HEK293 (cell line): ENCODE measurements at regions not wholly inside any gene's neighbourhood (a gene's known extent, or its start where the extent isn't known, plus 50 kb on each side); places are given as distances from the start of the nearest gene placed in this dataset.

ENCODE experiments used
- BCL11B ChIP-seq: fragments of 450-650 bp; formaldehyde crosslinking; IDR thresholded peaks from 2 replicates; pipeline ENCODE4 v1.5.1; 2016; ENCODE audit warnings: low read depth, missing biosample characterization, missing genetic modification characterization
- GLI2 ChIP-seq: fragments of 450-650 bp; formaldehyde crosslinking; IDR thresholded peaks from 2 replicates; pipeline ENCODE4; 2017; ENCODE audit warnings: missing biosample characterization, missing genetic modification characterization, low read depth, borderline replicate concordance
- HOXC10 ChIP-seq: sonication (generic); formaldehyde crosslinking; IDR thresholded peaks from 2 replicates; pipeline ENCODE4 v1.8.1; 2023; ENCODE audit warnings: mild to moderate bottlenecking, missing genetic modification reagents
- KLF16 ChIP-seq: fragments of 450-650 bp; formaldehyde crosslinking; IDR thresholded peaks from 2 replicates; pipeline ENCODE4 v1.5.1; 2017; ENCODE audit warnings: missing biosample characterization, missing genetic modification characterization
- MZF1 ChIP-seq: fragments of 450-650 bp; formaldehyde crosslinking; IDR thresholded peaks from 2 replicates; pipeline ENCODE4 v1.5.1; 2017; ENCODE audit warnings: missing biosample characterization, missing genetic modification characterization, borderline replicate concordance
- OSR2 ChIP-seq: fragments of 450-650 bp; formaldehyde crosslinking; IDR thresholded peaks from 2 replicates; pipeline ENCODE4 v1.5.1; 2016; ENCODE audit warnings: missing biosample characterization, missing genetic modification characterization
- REPIN1 ChIP-seq: fragments of 450-650 bp; formaldehyde crosslinking; IDR thresholded peaks from 2 replicates; pipeline ENCODE4 v1.5.1; 2017; ENCODE audit warnings: missing biosample characterization, missing genetic modification characterization, low read depth
- TCF7L2 ChIP-seq: IDR thresholded peaks from 2 replicates; pipeline ENCODE4 v1.6.1; 2011; ENCODE audit warnings: low read depth, mild to moderate bottlenecking, inconsistent platforms, low read length, moderate library complexity, borderline replicate concordance
- ZBTB48 ChIP-seq: fragments of 450-650 bp; formaldehyde crosslinking; IDR thresholded peaks from 2 replicates; pipeline ENCODE4 v1.5.1; 2016; ENCODE audit warnings: missing biosample characterization, missing genetic modification characterization
- ZNF114 ChIP-seq: fragments of 450-650 bp; formaldehyde crosslinking; IDR thresholded peaks from 2 replicates; pipeline ENCODE4 v1.5.0; 2017; ENCODE audit warnings: missing biosample characterization, missing genetic modification characterization
- ZNF138 ChIP-seq: fragments of 450-650 bp; formaldehyde crosslinking; IDR thresholded peaks from 2 replicates; pipeline ENCODE4 v1.5.1; 2016; ENCODE audit warnings: missing biosample characterization, missing genetic modification characterization, borderline replicate concordance
- ZNF140 ChIP-seq: fragments of 450-650 bp; formaldehyde crosslinking; IDR thresholded peaks from 2 replicates; pipeline ENCODE4 v1.5.1; 2016; ENCODE audit warnings: missing biosample characterization, missing genetic modification characterization
- ZNF174 ChIP-seq: fragments of 450-650 bp; formaldehyde crosslinking; IDR thresholded peaks from 2 replicates; pipeline ENCODE4 v1.5.0; 2017; ENCODE audit warnings: missing biosample characterization, mild to moderate bottlenecking, missing genetic modification characterization
- ZNF175 ChIP-seq: fragments of 450-650 bp; formaldehyde crosslinking; IDR thresholded peaks from 2 replicates; pipeline ENCODE4 v1.5.1; 2016; ENCODE audit warnings: missing biosample characterization, missing genetic modification characterization
- ZNF202 ChIP-seq: fragments of 450-650 bp; formaldehyde crosslinking; IDR thresholded peaks from 2 replicates; pipeline ENCODE4 v1.5.1; 2016; ENCODE audit warnings: missing biosample characterization, missing genetic modification characterization, borderline replicate concordance
- ZNF24 ChIP-seq: fragments of 450-650 bp; formaldehyde crosslinking; IDR thresholded peaks from 2 replicates; pipeline ENCODE4 v1.5.1; 2016; ENCODE audit warnings: missing biosample characterization, missing genetic modification characterization
- ZNF311 ChIP-seq: fragments of 450-650 bp; formaldehyde crosslinking; IDR thresholded peaks from 2 replicates; pipeline ENCODE4 v1.5.1; 2017; ENCODE audit warnings: missing biosample characterization, missing genetic modification characterization, borderline replicate concordance
- ZNF404 ChIP-seq: fragments of 450-650 bp; formaldehyde crosslinking; IDR thresholded peaks from 2 replicates; pipeline ENCODE4 v1.5.1; 2017; ENCODE audit warnings: missing biosample characterization, missing genetic modification characterization
- ZNF555 ChIP-seq: fragments of 450-650 bp; formaldehyde crosslinking; conservative IDR thresholded peaks from 2 replicates; pipeline ENCODE4 v1.5.1; 2017; ENCODE audit warnings: missing biosample characterization, mild to moderate bottlenecking, missing genetic modification characterization, inconsistent platforms
- ZNF626 ChIP-seq: fragments of 450-650 bp; sonication (Bioruptor Pico); formaldehyde crosslinking; IDR thresholded peaks from 2 replicates; pipeline ENCODE4 v1.5.1; 2018; ENCODE audit warnings: missing biosample characterization, missing genetic modification characterization, inconsistent platforms
- ZNF658 ChIP-seq: fragments of 450-650 bp; formaldehyde crosslinking; IDR thresholded peaks from 2 replicates; pipeline ENCODE4; 2016; ENCODE audit warnings: missing biosample characterization, missing genetic modification characterization
- ZNF670 ChIP-seq: fragments of 450-650 bp; formaldehyde crosslinking; IDR thresholded peaks from 2 replicates; pipeline ENCODE4 v1.5.1; 2016; ENCODE audit warnings: missing biosample characterization, missing genetic modification characterization, low read depth
- ZNF677 ChIP-seq: fragments of 450-650 bp; IDR thresholded peaks from 2 replicates; pipeline ENCODE4 v1.5.0; 2018; ENCODE audit warnings: missing biosample characterization, mild to moderate bottlenecking, missing genetic modification characterization, moderate library complexity
- ZNF76 ChIP-seq: fragments of 450-650 bp; formaldehyde crosslinking; IDR thresholded peaks from 2 replicates; pipeline ENCODE4; 2016; ENCODE audit warnings: low read depth, missing biosample characterization, missing genetic modification characterization, borderline replicate concordance
- ZNF791 ChIP-seq: fragments of 450-650 bp; formaldehyde crosslinking; IDR thresholded peaks from 2 replicates; pipeline ENCODE4 v1.5.1; 2016; ENCODE audit warnings: missing biosample characterization, missing genetic modification characterization
- ZNF837 ChIP-seq: fragments of 450-650 bp; formaldehyde crosslinking; IDR thresholded peaks from 2 replicates; pipeline ENCODE4 v1.5.1; 2016; ENCODE audit warnings: missing biosample characterization, missing genetic modification characterization
- TF ChIP-seq, protein P1 (sequence below): fragments of 450-650 bp; formaldehyde crosslinking; IDR thresholded peaks from 2 replicates; pipeline ENCODE4 v1.5.1; 2016; ENCODE audit warnings: missing biosample characterization, missing genetic modification characterization, borderline replicate concordance
- TF ChIP-seq, protein P2 (sequence below): fragments of 450-650 bp; formaldehyde crosslinking; IDR thresholded peaks from 2 replicates; pipeline ENCODE4 v1.5.1; 2017; ENCODE audit warnings: missing biosample characterization, mild to moderate bottlenecking, missing genetic modification characterization, moderate library complexity
- TF ChIP-seq, protein P3 (sequence below): fragments of 450-650 bp; formaldehyde crosslinking; IDR thresholded peaks from 2 replicates; pipeline ENCODE4 v1.5.1; 2016; ENCODE audit warnings: missing biosample characterization, missing genetic modification characterization
- TF ChIP-seq, protein P4 (sequence below): fragments of 450-650 bp; formaldehyde crosslinking; IDR thresholded peaks from 2 replicates; pipeline ENCODE4 v1.5.1; 2017; ENCODE audit warnings: missing biosample characterization, missing genetic modification characterization
- TF ChIP-seq, protein P5 (sequence below): fragments of 450-650 bp; formaldehyde crosslinking; IDR thresholded peaks from 2 replicates; pipeline ENCODE4 v1.5.1; 2016; ENCODE audit warnings: missing biosample characterization, missing genetic modification characterization
- TF ChIP-seq, protein P6 (sequence below): fragments of 450-650 bp; formaldehyde crosslinking; IDR thresholded peaks from 2 replicates; pipeline ENCODE4 v1.5.1; 2016; ENCODE audit warnings: missing biosample characterization, missing genetic modification characterization

DNA sequence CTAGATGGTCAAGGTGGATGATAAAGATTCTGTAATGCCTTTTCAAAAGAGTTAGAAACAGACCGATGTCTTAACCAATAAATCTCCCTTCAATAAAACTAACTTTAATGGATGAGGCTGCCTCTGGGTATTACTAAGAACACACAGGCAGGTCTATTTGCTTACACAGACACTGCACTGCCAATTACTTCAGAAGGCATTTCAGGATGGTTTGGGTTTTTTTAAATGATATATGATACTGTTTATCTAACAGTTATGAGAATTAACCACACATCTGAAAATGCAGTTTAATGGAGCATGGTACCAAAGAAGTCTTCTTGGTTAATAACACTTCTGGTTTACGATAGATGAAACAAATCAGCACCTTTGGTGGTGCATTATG is 367.9 kb upstream of the GRAMD2B start (continued):
- TF ChIP-seq, protein P1, sequence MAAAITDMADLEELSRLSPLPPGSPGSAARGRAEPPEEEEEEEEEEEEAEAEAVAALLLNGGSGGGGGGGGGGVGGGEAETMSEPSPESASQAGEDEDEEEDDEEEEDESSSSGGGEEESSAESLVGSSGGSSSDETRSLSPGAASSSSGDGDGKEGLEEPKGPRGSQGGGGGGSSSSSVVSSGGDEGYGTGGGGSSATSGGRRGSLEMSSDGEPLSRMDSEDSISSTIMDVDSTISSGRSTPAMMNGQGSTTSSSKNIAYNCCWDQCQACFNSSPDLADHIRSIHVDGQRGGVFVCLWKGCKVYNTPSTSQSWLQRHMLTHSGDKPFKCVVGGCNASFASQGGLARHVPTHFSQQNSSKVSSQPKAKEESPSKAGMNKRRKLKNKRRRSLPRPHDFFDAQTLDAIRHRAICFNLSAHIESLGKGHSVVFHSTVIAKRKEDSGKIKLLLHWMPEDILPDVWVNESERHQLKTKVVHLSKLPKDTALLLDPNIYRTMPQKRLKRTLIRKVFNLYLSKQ (tag by site-specific recombination): no peak
- TF ChIP-seq, protein P2, sequence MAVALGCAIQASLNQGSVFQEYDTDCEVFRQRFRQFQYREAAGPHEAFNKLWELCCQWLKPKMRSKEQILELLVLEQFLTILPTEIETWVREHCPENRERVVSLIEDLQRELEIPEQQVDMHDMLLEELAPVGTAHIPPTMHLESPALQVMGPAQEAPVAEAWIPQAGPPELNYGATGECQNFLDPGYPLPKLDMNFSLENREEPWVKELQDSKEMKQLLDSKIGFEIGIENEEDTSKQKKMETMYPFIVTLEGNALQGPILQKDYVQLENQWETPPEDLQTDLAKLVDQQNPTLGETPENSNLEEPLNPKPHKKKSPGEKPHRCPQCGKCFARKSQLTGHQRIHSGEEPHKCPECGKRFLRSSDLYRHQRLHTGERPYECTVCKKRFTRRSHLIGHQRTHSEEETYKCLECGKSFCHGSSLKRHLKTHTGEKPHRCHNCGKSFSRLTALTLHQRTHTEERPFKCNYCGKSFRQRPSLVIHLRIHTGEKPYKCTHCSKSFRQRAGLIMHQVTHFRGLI (tag by site-specific recombination): no peak
- TF ChIP-seq ZNF670 (tag by site-specific recombination) (no peak), ZNF202 (no peak), BCL11B (tag by site-specific recombination) (peak; percentile 66; the same call in 1 of the 2 replicates), ZNF791 (tag by site-specific recombination) (no peak), ZNF555 (no peak), OSR2 (peak; percentile 95), ZNF114 (no peak), ZNF76 (tag by site-specific recombination) (no peak), ZNF174 (tag by site-specific recombination) (no peak), ZNF658 (tag by site-specific recombination) (no peak), ZNF138 (tag by site-specific recombination) (no peak), ZNF677 (tag by site-specific recombination) (no peak), ZNF404 (no peak), KLF16 (tag by site-specific recombination) (peak; percentile 40; the same call in 1 of the 2 replicates), ZNF837 (no peak), TCF7L2 (no peak; the same call in 1 of the 2 replicates), GLI2 (tag by site-specific recombination) (0 out of 2 replicates have a peak, but pooled peaks have one; percentile 21), ZNF311 (tag by site-specific recombination) (no peak), ZNF140 (tag by site-specific recombination) (no peak), ZBTB48 (no peak), MZF1 (tag by site-specific recombination) (no peak), ZNF626 (tag by site-specific recombination) (no peak), REPIN1 (tag by site-specific recombination) (no peak), HOXC10 (CRISPR knock-in tag) (no peak), ZNF24 (no peak), ZNF175 (no peak)
- TF ChIP-seq, protein P3, sequence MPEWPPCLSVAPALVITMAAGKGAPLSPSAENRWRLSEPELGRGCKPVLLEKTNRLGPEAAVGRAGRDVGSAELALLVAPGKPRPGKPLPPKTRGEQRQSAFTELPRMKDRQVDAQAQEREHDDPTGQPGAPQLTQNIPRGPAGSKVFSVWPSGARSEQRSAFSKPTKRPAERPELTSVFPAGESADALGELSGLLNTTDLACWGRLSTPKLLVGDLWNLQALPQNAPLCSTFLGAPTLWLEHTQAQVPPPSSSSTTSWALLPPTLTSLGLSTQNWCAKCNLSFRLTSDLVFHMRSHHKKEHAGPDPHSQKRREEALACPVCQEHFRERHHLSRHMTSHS (tag by site-specific recombination): no peak
- TF ChIP-seq, protein P4, sequence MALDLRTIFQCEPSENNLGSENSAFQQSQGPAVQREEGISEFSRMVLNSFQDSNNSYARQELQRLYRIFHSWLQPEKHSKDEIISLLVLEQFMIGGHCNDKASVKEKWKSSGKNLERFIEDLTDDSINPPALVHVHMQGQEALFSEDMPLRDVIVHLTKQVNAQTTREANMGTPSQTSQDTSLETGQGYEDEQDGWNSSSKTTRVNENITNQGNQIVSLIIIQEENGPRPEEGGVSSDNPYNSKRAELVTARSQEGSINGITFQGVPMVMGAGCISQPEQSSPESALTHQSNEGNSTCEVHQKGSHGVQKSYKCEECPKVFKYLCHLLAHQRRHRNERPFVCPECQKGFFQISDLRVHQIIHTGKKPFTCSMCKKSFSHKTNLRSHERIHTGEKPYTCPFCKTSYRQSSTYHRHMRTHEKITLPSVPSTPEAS: peak; percentile 16; the same call in 1 of the 2 replicates
- TF ChIP-seq, protein P5, sequence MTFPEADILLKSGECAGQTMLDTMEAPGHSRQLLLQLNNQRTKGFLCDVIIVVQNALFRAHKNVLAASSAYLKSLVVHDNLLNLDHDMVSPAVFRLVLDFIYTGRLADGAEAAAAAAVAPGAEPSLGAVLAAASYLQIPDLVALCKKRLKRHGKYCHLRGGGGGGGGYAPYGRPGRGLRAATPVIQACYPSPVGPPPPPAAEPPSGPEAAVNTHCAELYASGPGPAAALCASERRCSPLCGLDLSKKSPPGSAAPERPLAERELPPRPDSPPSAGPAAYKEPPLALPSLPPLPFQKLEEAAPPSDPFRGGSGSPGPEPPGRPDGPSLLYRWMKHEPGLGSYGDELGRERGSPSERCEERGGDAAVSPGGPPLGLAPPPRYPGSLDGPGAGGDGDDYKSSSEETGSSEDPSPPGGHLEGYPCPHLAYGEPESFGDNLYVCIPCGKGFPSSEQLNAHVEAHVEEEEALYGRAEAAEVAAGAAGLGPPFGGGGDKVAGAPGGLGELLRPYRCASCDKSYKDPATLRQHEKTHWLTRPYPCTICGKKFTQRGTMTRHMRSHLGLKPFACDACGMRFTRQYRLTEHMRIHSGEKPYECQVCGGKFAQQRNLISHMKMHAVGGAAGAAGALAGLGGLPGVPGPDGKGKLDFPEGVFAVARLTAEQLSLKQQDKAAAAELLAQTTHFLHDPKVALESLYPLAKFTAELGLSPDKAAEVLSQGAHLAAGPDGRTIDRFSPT (tag by site-specific recombination): no peak
- TF ChIP-seq, protein P6, sequence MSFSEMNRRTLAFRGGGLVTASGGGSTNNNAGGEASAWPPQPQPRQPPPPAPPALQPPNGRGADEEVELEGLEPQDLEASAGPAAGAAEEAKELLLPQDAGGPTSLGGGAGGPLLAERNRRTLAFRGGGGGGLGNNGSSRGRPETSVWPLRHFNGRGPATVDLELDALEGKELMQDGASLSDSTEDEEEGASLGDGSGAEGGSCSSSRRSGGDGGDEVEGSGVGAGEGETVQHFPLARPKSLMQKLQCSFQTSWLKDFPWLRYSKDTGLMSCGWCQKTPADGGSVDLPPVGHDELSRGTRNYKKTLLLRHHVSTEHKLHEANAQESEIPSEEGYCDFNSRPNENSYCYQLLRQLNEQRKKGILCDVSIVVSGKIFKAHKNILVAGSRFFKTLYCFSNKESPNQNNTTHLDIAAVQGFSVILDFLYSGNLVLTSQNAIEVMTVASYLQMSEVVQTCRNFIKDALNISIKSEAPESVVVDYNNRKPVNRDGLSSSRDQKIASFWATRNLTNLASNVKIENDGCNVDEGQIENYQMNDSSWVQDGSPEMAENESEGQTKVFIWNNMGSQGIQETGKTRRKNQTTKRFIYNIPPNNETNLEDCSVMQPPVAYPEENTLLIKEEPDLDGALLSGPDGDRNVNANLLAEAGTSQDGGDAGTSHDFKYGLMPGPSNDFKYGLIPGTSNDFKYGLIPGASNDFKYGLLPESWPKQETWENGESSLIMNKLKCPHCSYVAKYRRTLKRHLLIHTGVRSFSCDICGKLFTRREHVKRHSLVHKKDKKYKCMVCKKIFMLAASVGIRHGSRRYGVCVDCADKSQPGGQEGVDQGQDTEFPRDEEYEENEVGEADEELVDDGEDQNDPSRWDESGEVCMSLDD: no peak
